T-cell (primary cell): ENCODE measurements at regions not wholly inside any gene's neighbourhood (a gene's known extent, or its start where the extent isn't known, plus 50 kb on each side); places are given as distances from the start of the nearest gene placed in this dataset.

Source experiments
- ATAC-seq, 4 experiments: fragments of 200-7000 bp in 3 of 4; fragments of 150-1000 bp in 1 of 4; cut with Tn5 transposase; replicated peaks in 1 of 4; 1 replicate in 3 of 4; 2 replicates in 1 of 4; pipeline ENCODE4 v1.10.0; 2021; ENCODE audit warnings: moderate library complexity in 3 of 4, mild to moderate bottlenecking in 2 of 4, moderate number of reproducible peaks in 1 of 4
- CTCF ChIA-PET, 2 donors: fragments of 300-600 bp; sonication (Branson Sonifier 250); formaldehyde crosslinking; loops; one replicate each; lab custom pipeline; 2022; ENCODE audit warnings: antibody characterized with exemption in 2 of 2; lab: Charles Lee
- POLR2A ChIA-PET, 2 donors: fragments of 300-600 bp; sonication (Branson Sonifier 250); formaldehyde crosslinking; loops; one replicate each; lab custom pipeline; 2022; ENCODE audit warnings: antibody characterized with exemption in 2 of 2; lab: Charles Lee
- DNase-seq, 35 experiments: peaks; one replicate each; pipeline versions ENCODE4 v3.0.0 to v3.0.0-alpha.2; 2013 to 2023
- H3K27ac ChIP-seq: one replicate; pipeline ENCODE4 v1.5.1; 2013; ENCODE audit warnings: low read length
- H3K27me3 ChIP-seq, 2 experiments: replicated peaks in 1 of 2; 1 replicate in 1 of 2; 2 replicates in 1 of 2; pipeline versions ENCODE4 v1.6.1 to v1.7.0; 2013; ENCODE audit warnings: low read length in 1 of 2, mixed read lengths in 1 of 2; ENCODE audit not compliant: control insufficient read depth in 2 of 2, insufficient read depth in 2 of 2; ENCODE audit errors: extremely low read depth in 1 of 2
- H3K36me3 ChIP-seq, 2 donors: 1 replicate in 1 of 2; 2 replicates in 1 of 2; pipeline versions ENCODE4 v1.6.1 to v1.7.0; 2013; ENCODE audit warnings: low read length in 1 of 2; ENCODE audit not compliant: control insufficient read depth in 2 of 2, insufficient read depth in 1 of 2; ENCODE audit errors: extremely low read depth in 1 of 2
- H3K4me1 ChIP-seq, 2 experiments: 1 replicate in 1 of 2; 2 replicates in 1 of 2; pipeline versions ENCODE4 v1.6.1 to v1.7.0; 2013; ENCODE audit warnings: low read length in 2 of 2, mixed read lengths in 1 of 2; ENCODE audit not compliant: insufficient read depth in 2 of 2, control insufficient read depth in 1 of 2; ENCODE audit errors: extremely low read depth in 1 of 2
- H3K4me3 ChIP-seq, 2 donors: 1 replicate in 1 of 2; 2 replicates in 1 of 2; pipeline versions ENCODE4 v1.5.1 to v1.7.0; 2013; ENCODE audit warnings: mild to moderate bottlenecking in 2 of 2, low read length in 1 of 2, moderate library complexity in 1 of 2; ENCODE audit not compliant: control insufficient read depth in 1 of 2; ENCODE audit errors: extremely low read depth in 1 of 2
- H3K9me3 ChIP-seq: 2 replicates; pipeline ENCODE4 v1.7.0; 2013
- H3K27ac Mint-ChIP-seq, 2 donors: one replicate each; pipeline ENCODE4 v1.8.0; 2020 to 2021; ENCODE audit warnings: mild to moderate bottlenecking in 2 of 2, mixed read lengths in 2 of 2
- H3K27me3 Mint-ChIP-seq, 2 donors: one replicate each; pipeline ENCODE4 v1.8.0; 2021 to 2022; ENCODE audit warnings: mixed read lengths in 2 of 2
- H3K36me3 Mint-ChIP-seq: one replicate; pipeline ENCODE4 v1.8.0; 2021; ENCODE audit warnings: mixed read lengths
- H3K4me1 Mint-ChIP-seq, 3 donors: one replicate each; pipeline ENCODE4 v1.8.0; 2020 to 2022; ENCODE audit warnings: mixed read lengths in 3 of 3, mild to moderate bottlenecking in 1 of 3
- H3K4me3 Mint-ChIP-seq, 3 donors: one replicate each; pipeline ENCODE4 v1.8.0; 2020 to 2022; ENCODE audit warnings: mild to moderate bottlenecking in 3 of 3, mixed read lengths in 3 of 3, moderate library complexity in 3 of 3
- H3K9me3 Mint-ChIP-seq, 3 donors: one replicate each; pipeline ENCODE4 v1.8.0; 2020 to 2022; ENCODE audit warnings: mixed read lengths in 3 of 3
- WGBS: methylation state at CpG from one replicate; pipeline ENCODE4 v1.1.5; 2013; ENCODE audit warnings: missing lambda C conversion rate; ENCODE audit not compliant: insufficient coverage; 5-methylcytosine and 5-hydroxymethylcytosine counted together

DNA sequence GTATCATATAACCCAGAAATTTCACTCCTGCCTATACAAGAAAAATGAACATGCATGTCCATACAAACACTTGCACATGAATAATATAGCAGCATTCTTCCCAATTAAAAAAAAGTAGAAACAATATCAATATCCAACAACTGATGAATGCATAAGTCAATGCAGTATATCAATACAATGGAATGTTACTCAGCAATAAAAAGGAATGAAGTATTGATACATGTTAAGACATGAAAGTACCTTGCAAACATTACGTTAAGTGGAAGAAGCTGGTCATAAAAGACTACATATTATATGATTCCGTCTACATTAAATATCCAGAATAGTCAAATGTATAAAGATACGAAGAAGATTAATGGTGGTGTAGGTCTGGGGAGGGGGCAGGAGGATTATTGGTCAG, 73.9 kb upstream of the DRD2 start:
- peaks cover 17 to 44% of the 10 kb centered on the region in 2 donors for H3K27me3 Mint-ChIP-seq
- CTCF ChIA-PET: no interaction called here
- H3K4me3 ChIP-seq: no peak overlapping the region

DNA sequence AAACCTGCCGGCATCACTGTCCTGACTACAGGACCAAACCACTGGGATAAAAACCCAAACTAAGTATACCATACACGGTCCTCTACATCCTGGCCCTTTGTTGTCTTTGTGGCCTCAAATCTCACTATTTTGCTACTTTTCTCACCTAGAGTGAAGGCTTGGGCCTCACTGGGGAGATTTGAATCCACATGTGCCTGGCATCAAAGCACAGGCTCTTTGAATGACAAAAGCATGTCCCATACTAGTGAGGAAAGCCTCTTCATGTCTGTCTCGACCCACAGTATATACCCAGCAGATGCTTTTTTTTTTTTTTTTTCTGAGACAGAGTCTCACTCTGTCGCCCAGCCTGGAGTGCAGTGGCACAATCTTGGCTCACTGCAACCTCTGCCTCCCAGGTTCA, 72.5 kb upstream of the DRD2 start:
- ATAC-seq (no peak), DNase-seq (no peak)
- H3K27ac Mint-ChIP-seq: no peak overlapping the region
- no peaks in the 10 kb centered on the region for H3K9me3 ChIP-seq
- 35% methylated on average over 4 of the region's 4 CpGs for WGBS
- no peaks in the 10 kb centered on the region for H3K4me1 ChIP-seq
- POLR2A ChIA-PET: no interaction called here
- CTCF ChIA-PET: no interaction called here
- H3K4me1 Mint-ChIP-seq: no peaks in the 10 kb centered on the region
- peaks cover 17 to 42% of the 10 kb centered on the region in 2 donors for H3K27me3 Mint-ChIP-seq
- H3K36me3 ChIP-seq: no peaks in the 10 kb centered on the region
- no peak overlapping the region for H3K27ac ChIP-seq
- H3K27me3 ChIP-seq: peaks cover 0 to 9% of the 10 kb centered on the region in 2 experiments
- no peaks in the 10 kb centered on the region for H3K36me3 Mint-ChIP-seq
- H3K4me3 Mint-ChIP-seq: no peak overlapping the region
- no peaks in the 10 kb centered on the region for H3K9me3 Mint-ChIP-seq
- H3K4me3 ChIP-seq: no peak overlapping the region

More for the DNA sequence above, 73.9 kb upstream of the DRD2 start:
- Mint-ChIP-seq H3K27ac (no peak overlapping the region), H3K4me1 (no peaks in the 10 kb centered on the region), H3K9me3 (no peaks in the 10 kb centered on the region), H3K4me3 (no peak overlapping the region), H3K36me3 (no peaks in the 10 kb centered on the region)
- POLR2A ChIA-PET: no interaction called here
- no peaks in the 10 kb centered on the region for H3K9me3 ChIP-seq
- peaks cover 0 to 12% of the 10 kb centered on the region in 2 experiments for H3K27me3 ChIP-seq
- DNase-seq (no peak), ATAC-seq (no peak)
- no peaks in the 10 kb centered on the region for H3K36me3 ChIP-seq
- H3K4me1 ChIP-seq: no peaks in the 10 kb centered on the region
- WGBS: 100% methylated on average over 1 of the region's 3 CpGs
- H3K27ac ChIP-seq: no peak overlapping the region

DNA sequence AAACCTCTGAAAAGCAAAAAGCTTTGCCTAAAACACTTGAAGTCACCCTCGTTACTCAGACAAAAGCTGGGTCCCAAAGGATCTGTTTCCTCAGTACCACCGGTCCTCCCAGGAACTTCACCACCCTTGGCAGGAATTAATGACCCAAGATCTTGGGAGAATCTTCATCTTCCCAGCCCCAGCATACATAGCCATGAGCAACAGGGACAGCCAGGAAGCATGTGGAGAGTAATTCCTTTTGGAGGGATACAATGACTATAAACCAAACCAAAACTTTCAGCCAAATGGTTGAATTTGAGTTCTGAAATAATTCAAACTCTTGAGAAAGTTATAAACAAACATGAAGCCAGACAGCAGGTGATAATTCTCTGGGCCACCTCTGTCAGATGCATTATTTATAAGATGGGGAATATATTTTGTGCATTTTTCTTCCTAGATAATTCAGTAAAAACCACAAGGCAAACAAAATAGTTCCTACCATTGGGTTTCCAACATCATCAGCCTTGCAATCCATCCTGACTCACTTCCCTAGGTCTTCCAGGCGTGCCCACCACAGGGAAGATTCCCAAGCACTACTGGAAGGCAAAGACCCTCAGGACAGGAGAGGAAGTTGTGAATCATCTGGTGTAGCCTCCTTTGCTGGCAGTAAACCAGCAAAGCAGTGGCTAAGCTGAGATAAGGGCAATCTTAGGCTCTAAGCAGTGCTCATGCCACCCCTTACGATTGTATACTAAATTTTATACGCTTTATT, 71.7 kb upstream of the DRD2 start:
- Histone ChIP-seq H3K27ac (no peak overlapping the region), H3K36me3 (no peaks in the 10 kb centered on the region), H3K27me3 (peaks cover 0 to 9% of the 10 kb centered on the region in 2 experiments), H3K9me3 (no peaks in the 10 kb centered on the region), H3K4me1 (no peaks in the 10 kb centered on the region), H3K4me3 (no peak overlapping the region)
- Mint-ChIP-seq H3K27ac (no peak overlapping the region), H3K9me3 (no peaks in the 10 kb centered on the region), H3K4me1 (no peaks in the 10 kb centered on the region), H3K36me3 (no peaks in the 10 kb centered on the region), H3K4me3 (no peak overlapping the region), H3K27me3 (peaks cover 20 to 46% of the 10 kb centered on the region in 2 donors)
- ATAC-seq (no peak), DNase-seq (no peak)
- WGBS: 67% methylated on average over 3 of the region's 5 CpGs
- ChIA-PET POLR2A (no interaction called here), CTCF (no interaction called here)

GRCh38 chr11:113542420-113542819, 67.2 kb upstream of the DRD2 start:
- ChIA-PET POLR2A (no interaction called here), CTCF (no interaction called here)
- no peak overlapping the region for H3K27ac ChIP-seq
- no peaks in the 10 kb centered on the region for H3K9me3 ChIP-seq
- H3K27me3 Mint-ChIP-seq: peaks cover 16 to 18% of the 10 kb centered on the region in 2 donors
- peaks cover 0 to 12% of the 10 kb centered on the region in 2 experiments for H3K27me3 ChIP-seq
- H3K4me3 Mint-ChIP-seq: no peak overlapping the region
- no peak for DNase-seq
- no peak overlapping the region for H3K4me3 ChIP-seq
- no peaks in the 10 kb centered on the region for H3K9me3 Mint-ChIP-seq
- no peaks in the 10 kb centered on the region for H3K4me1 Mint-ChIP-seq
- H3K36me3 ChIP-seq: no peaks in the 10 kb centered on the region
- no peaks in the 10 kb centered on the region for H3K36me3 Mint-ChIP-seq
- ATAC-seq: no peak
- WGBS: 86% methylated on average over 2 of the region's 2 CpGs
- no peaks in the 10 kb centered on the region for H3K4me1 ChIP-seq
- no peak overlapping the region for H3K27ac Mint-ChIP-seq

- Mint-ChIP-seq H3K27ac (no peak overlapping the region), H3K4me1 (no peaks in the 10 kb centered on the region), H3K36me3 (no peaks in the 10 kb centered on the region), H3K4me3 (no peak overlapping the region), H3K27me3 (peaks cover 18 to 19% of the 10 kb centered on the region in 2 donors), H3K9me3 (no peaks in the 10 kb centered on the region)
- Histone ChIP-seq H3K9me3 (no peaks in the 10 kb centered on the region), H3K27ac (no peak overlapping the region), H3K36me3 (no peaks in the 10 kb centered on the region), H3K4me1 (no peaks in the 10 kb centered on the region), H3K4me3 (no peak overlapping the region), H3K27me3 (peaks cover 0 to 12% of the 10 kb centered on the region in 2 experiments)
- CTCF ChIA-PET: no interaction called here
- POLR2A ChIA-PET: no interaction called here
- DNase-seq (no peak), ATAC-seq (no peak)
- 50% methylated on average over 4 of the region's 8 CpGs for WGBS
These were observed 65.5 kb upstream of the DRD2 start for GRCh38 chr11:113540416-113541330.

DNA sequence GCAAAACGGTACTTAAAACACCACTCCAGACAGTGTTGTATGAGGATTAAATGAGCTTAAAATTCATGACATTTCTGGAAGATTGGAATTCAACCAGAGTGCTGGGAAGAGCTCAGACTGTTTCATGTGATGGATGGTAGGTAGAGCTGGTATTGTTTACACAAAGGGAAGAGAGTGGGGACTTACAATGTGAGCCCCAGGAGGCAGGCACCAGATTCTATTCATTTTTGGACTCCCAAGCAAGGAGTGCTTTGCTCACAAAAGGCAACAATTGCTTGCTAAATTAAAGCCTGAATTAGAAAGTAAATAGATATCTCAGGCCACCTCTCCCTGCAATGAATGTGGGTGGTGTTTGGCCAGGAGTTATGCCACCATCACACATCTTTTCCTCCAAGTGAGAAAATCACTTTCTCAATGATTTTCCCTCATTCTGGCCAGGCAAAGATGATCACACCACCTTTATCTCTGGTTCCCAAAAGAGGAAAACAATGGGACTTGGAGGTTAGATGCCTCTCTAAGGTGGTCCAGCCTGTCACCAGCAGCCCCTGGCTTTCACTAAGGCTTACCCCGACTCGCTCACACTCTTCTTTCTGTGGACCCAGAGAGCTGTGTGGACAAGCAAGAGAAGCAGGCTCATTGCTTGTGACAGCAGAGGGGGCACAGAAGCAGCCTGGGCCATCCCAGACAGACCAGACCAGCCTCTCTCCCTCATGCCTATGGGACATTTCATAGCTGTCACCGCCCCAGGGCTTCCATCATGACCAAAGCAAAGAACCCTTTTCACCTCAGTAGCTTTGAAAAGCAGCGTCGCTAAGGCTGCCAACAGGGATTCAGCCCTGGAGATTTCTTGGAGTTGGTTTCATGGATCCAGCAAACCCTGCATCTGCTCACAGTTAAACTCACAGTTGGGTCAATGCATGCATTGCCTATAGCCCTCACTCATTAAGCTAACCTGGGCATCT, 63.5 kb upstream of the DRD2 start:
- H3K36me3 Mint-ChIP-seq: no peaks in the 10 kb centered on the region
- WGBS: 81% methylated on average over 3 of the region's 6 CpGs
- H3K27ac Mint-ChIP-seq: no peak overlapping the region
- no peaks in the 10 kb centered on the region for H3K9me3 Mint-ChIP-seq
- no peaks in the 10 kb centered on the region for H3K36me3 ChIP-seq
- no peak for ATAC-seq
- ChIA-PET POLR2A (no interaction called here), CTCF (no interaction called here)
- H3K4me1 ChIP-seq: no peaks in the 10 kb centered on the region
- H3K4me3 Mint-ChIP-seq: no peak overlapping the region
- no peaks in the 10 kb centered on the region for H3K9me3 ChIP-seq
- peaks cover 16 to 30% of the 10 kb centered on the region in 2 donors for H3K27me3 Mint-ChIP-seq
- no peaks in the 10 kb centered on the region for H3K4me1 Mint-ChIP-seq
- H3K27ac ChIP-seq: no peak overlapping the region
- peaks cover 0 to 12% of the 10 kb centered on the region in 2 experiments for H3K27me3 ChIP-seq
- DNase-seq: no peak
- no peak overlapping the region for H3K4me3 ChIP-seq
